Stimulated activated memory B cell treated with anti-CD40 and anti-IgM and Interleukin-4, amounts not matched to agents 10 μg/mL and 1 μg/mL and 100 μg/mL, for 72 hours (primary cell): ENCODE measurements at regions not wholly inside any gene's neighbourhood (a gene's known extent, or its start where the extent isn't known, plus 50 kb on each side); places are given as distances from the start of the nearest gene placed in this dataset.

ENCODE experiments used
- ATAC-seq: fragments of 150-1000 bp; cut with Tn5 transposase; 2 replicates; pipeline ENCODE4 v1.10.0; 2021
- H3K27ac Mint-ChIP-seq: one replicate; pipeline ENCODE4 v1.8.0; 2022; ENCODE audit warnings: mild to moderate bottlenecking, mixed read lengths
- H3K27me3 Mint-ChIP-seq: one replicate; pipeline ENCODE4 v1.8.0; 2022; ENCODE audit warnings: mixed read lengths
- H3K36me3 Mint-ChIP-seq: one replicate; pipeline ENCODE4 v1.8.0; 2022; ENCODE audit warnings: mixed read lengths
- H3K4me1 Mint-ChIP-seq: one replicate; pipeline ENCODE4 v1.8.0; 2022; ENCODE audit warnings: mixed read lengths
- H3K4me3 Mint-ChIP-seq: one replicate; pipeline ENCODE4 v1.8.0; 2022; ENCODE audit warnings: mild to moderate bottlenecking, moderate library complexity, mixed read lengths
- H3K9me3 Mint-ChIP-seq: one replicate; pipeline ENCODE4 v1.8.0; 2022; ENCODE audit warnings: mixed read lengths

- H3K4me3 Mint-ChIP-seq, result no peak overlapping the region
- ATAC-seq, result no peak
- peaks cover 14% of the 10 kb centered on the region for H3K4me1 Mint-ChIP-seq
- no peak overlapping the region for H3K27ac Mint-ChIP-seq
- no peaks in the 10 kb centered on the region for H3K36me3 Mint-ChIP-seq
- H3K9me3 Mint-ChIP-seq, result no peaks in the 10 kb centered on the region
- peaks cover under 1% of the 10 kb centered on the region for H3K27me3 Mint-ChIP-seq
These were observed 196.8 kb downstream of the REEP3 start for GRCh38 chr10:63718006-63718405.

GRCh38 chr10:63718421-63718820 lies 197.2 kb downstream of the REEP3 start:
- H3K27ac Mint-ChIP-seq, result no peak overlapping the region
- H3K4me1 Mint-ChIP-seq, result peaks cover 14% of the 10 kb centered on the region
- H3K4me3 Mint-ChIP-seq, result no peak overlapping the region
- H3K36me3 Mint-ChIP-seq, result no peaks in the 10 kb centered on the region
- H3K9me3 Mint-ChIP-seq, result no peaks in the 10 kb centered on the region
- peaks cover 5% of the 10 kb centered on the region for H3K27me3 Mint-ChIP-seq
- no peak for ATAC-seq

GRCh38 chr10:63719226-63719856 lies 198.1 kb downstream of the REEP3 start:
- H3K27ac Mint-ChIP-seq, result no peak overlapping the region
- H3K4me3 Mint-ChIP-seq, result no peak overlapping the region
- H3K27me3 Mint-ChIP-seq, result peaks cover 14% of the 10 kb centered on the region
- peaks cover 14% of the 10 kb centered on the region for H3K4me1 Mint-ChIP-seq
- no peak for ATAC-seq
- no peaks in the 10 kb centered on the region for H3K36me3 Mint-ChIP-seq
- H3K9me3 Mint-ChIP-seq, result no peaks in the 10 kb centered on the region

- H3K9me3 Mint-ChIP-seq, result no peaks in the 10 kb centered on the region
- peaks cover 14% of the 10 kb centered on the region for H3K4me1 Mint-ChIP-seq
- H3K27me3 Mint-ChIP-seq, result peaks cover 22% of the 10 kb centered on the region
- H3K4me3 Mint-ChIP-seq, result no peak overlapping the region
- H3K36me3 Mint-ChIP-seq, result no peaks in the 10 kb centered on the region
- H3K27ac Mint-ChIP-seq, result no peak overlapping the region
- peak; percentile 63 for ATAC-seq
These were observed 198.9 kb downstream of the REEP3 start for GRCh38 chr10:63720072-63720537.

GRCh38 chr10:63720676-63721075 lies 199.5 kb downstream of the REEP3 start:
- Mint-ChIP-seq H3K36me3 (no peaks in the 10 kb centered on the region), H3K4me1 (peaks cover 14% of the 10 kb centered on the region), H3K27ac (no peak overlapping the region), H3K4me3 (no peak overlapping the region), H3K27me3 (peaks cover 27% of the 10 kb centered on the region), H3K9me3 (no peaks in the 10 kb centered on the region)
- ATAC-seq, result no peak

- no peak for ATAC-seq
- peaks cover 5% of the 10 kb centered on the region for H3K4me1 Mint-ChIP-seq
- peaks cover 46% of the 10 kb centered on the region for H3K27me3 Mint-ChIP-seq
- H3K36me3 Mint-ChIP-seq, result no peaks in the 10 kb centered on the region
- no peaks in the 10 kb centered on the region for H3K9me3 Mint-ChIP-seq
- H3K27ac Mint-ChIP-seq, result no peak overlapping the region
- no peak overlapping the region for H3K4me3 Mint-ChIP-seq
These were observed 201.3 kb downstream of the REEP3 start for GRCh38 chr10:63722537-63722936.

GRCh38 chr10:63723320-63723719 lies 202.1 kb downstream of the REEP3 start:
- no peak for ATAC-seq
- H3K4me3 Mint-ChIP-seq, result no peak overlapping the region
- no peaks in the 10 kb centered on the region for H3K9me3 Mint-ChIP-seq
- H3K36me3 Mint-ChIP-seq, result no peaks in the 10 kb centered on the region
- H3K27ac Mint-ChIP-seq, result no peak overlapping the region
- peaks cover 54% of the 10 kb centered on the region for H3K27me3 Mint-ChIP-seq
- H3K4me1 Mint-ChIP-seq, result peaks cover 5% of the 10 kb centered on the region

- no peak for ATAC-seq
- H3K27me3 Mint-ChIP-seq, result peaks cover 58% of the 10 kb centered on the region
- H3K36me3 Mint-ChIP-seq, result no peaks in the 10 kb centered on the region
- no peak overlapping the region for H3K27ac Mint-ChIP-seq
- H3K4me1 Mint-ChIP-seq, result peaks cover 5% of the 10 kb centered on the region
- H3K4me3 Mint-ChIP-seq, result no peak overlapping the region
- H3K9me3 Mint-ChIP-seq, result no peaks in the 10 kb centered on the region
These were observed 202.5 kb downstream of the REEP3 start for GRCh38 chr10:63723741-63724140.

GRCh38 chr10:63724922-63725321 lies 203.7 kb downstream of the REEP3 start:
- peaks cover 59% of the 10 kb centered on the region for H3K27me3 Mint-ChIP-seq
- H3K27ac Mint-ChIP-seq, result no peak overlapping the region
- H3K36me3 Mint-ChIP-seq, result no peaks in the 10 kb centered on the region
- H3K4me1 Mint-ChIP-seq, result peaks cover 5% of the 10 kb centered on the region
- no peak for ATAC-seq
- no peak overlapping the region for H3K4me3 Mint-ChIP-seq
- H3K9me3 Mint-ChIP-seq, result no peaks in the 10 kb centered on the region

GRCh38 chr10:63726867-63727266 lies 205.7 kb downstream of the REEP3 start:
- H3K4me3 Mint-ChIP-seq, result no peak overlapping the region
- H3K36me3 Mint-ChIP-seq, result no peaks in the 10 kb centered on the region
- H3K9me3 Mint-ChIP-seq, result no peaks in the 10 kb centered on the region
- no peak for ATAC-seq
- H3K4me1 Mint-ChIP-seq, result no peaks in the 10 kb centered on the region
- no peak overlapping the region for H3K27ac Mint-ChIP-seq
- H3K27me3 Mint-ChIP-seq, result peaks cover 59% of the 10 kb centered on the region

GRCh38 chr10:63727636-63728035 lies 206.4 kb downstream of the REEP3 start:
- no peak for ATAC-seq
- H3K9me3 Mint-ChIP-seq, result no peaks in the 10 kb centered on the region
- H3K27me3 Mint-ChIP-seq, result peaks cover 59% of the 10 kb centered on the region
- H3K4me3 Mint-ChIP-seq, result no peak overlapping the region
- H3K27ac Mint-ChIP-seq, result no peak overlapping the region
- H3K4me1 Mint-ChIP-seq, result no peaks in the 10 kb centered on the region
- H3K36me3 Mint-ChIP-seq, result no peaks in the 10 kb centered on the region

GRCh38 chr10:63735305-63735704 lies 214.1 kb downstream of the REEP3 start:
- H3K27ac Mint-ChIP-seq, result no peak overlapping the region
- ATAC-seq, result no peak
- no peaks in the 10 kb centered on the region for H3K27me3 Mint-ChIP-seq
- no peaks in the 10 kb centered on the region for H3K4me1 Mint-ChIP-seq
- H3K4me3 Mint-ChIP-seq, result no peak overlapping the region
- no peaks in the 10 kb centered on the region for H3K9me3 Mint-ChIP-seq
- no peaks in the 10 kb centered on the region for H3K36me3 Mint-ChIP-seq

- Mint-ChIP-seq H3K27ac (no peak overlapping the region), H3K27me3 (no peaks in the 10 kb centered on the region), H3K4me3 (no peak overlapping the region), H3K9me3 (no peaks in the 10 kb centered on the region), H3K36me3 (no peaks in the 10 kb centered on the region), H3K4me1 (no peaks in the 10 kb centered on the region)
- ATAC-seq, result no peak
These were observed 217.2 kb downstream of the REEP3 start for GRCh38 chr10:63738410-63738809.

- no peak for ATAC-seq
- H3K4me3 Mint-ChIP-seq, result no peak overlapping the region
- no peaks in the 10 kb centered on the region for H3K9me3 Mint-ChIP-seq
- no peaks in the 10 kb centered on the region for H3K4me1 Mint-ChIP-seq
- H3K27me3 Mint-ChIP-seq, result peaks cover 11% of the 10 kb centered on the region
- H3K27ac Mint-ChIP-seq, result no peak overlapping the region
- H3K36me3 Mint-ChIP-seq, result no peaks in the 10 kb centered on the region
These were observed 223.1 kb downstream of the REEP3 start for GRCh38 chr10:63744060-63744941.

GRCh38 chr10:63749915-63750314 lies 228.7 kb downstream of the REEP3 start:
- Mint-ChIP-seq H3K4me1 (no peaks in the 10 kb centered on the region), H3K9me3 (no peaks in the 10 kb centered on the region), H3K4me3 (no peak overlapping the region), H3K36me3 (no peaks in the 10 kb centered on the region), H3K27me3 (peaks cover 2% of the 10 kb centered on the region), H3K27ac (no peak overlapping the region)
- ATAC-seq, result no peak

- no peaks in the 10 kb centered on the region for H3K36me3 Mint-ChIP-seq
- H3K4me1 Mint-ChIP-seq, result no peaks in the 10 kb centered on the region
- ATAC-seq, result no peak
- H3K4me3 Mint-ChIP-seq, result no peak overlapping the region
- H3K27ac Mint-ChIP-seq, result no peak overlapping the region
- H3K27me3 Mint-ChIP-seq, result no peaks in the 10 kb centered on the region
- no peaks in the 10 kb centered on the region for H3K9me3 Mint-ChIP-seq
These were observed 230.6 kb downstream of the REEP3 start for GRCh38 chr10:63751836-63752235.
